HG03103 (cell line): ENCODE measurements at regions not wholly inside any gene's neighbourhood (a gene's known extent, or its start where the extent isn't known, plus 50 kb on each side); places are given as distances from the start of the nearest gene placed in this dataset.

ENCODE experiments used
- ATAC-seq: cut with Tn5 transposase; IDR thresholded peaks from one replicate; pipeline ENCODE4 v1.9.1; 2021; ENCODE audit warnings: low read depth; ENCODE audit not compliant: unreplicated experiment

- ATAC-seq: no peak
Measured at GRCh38 chr12:102542816-102543440, 62.6 kb upstream of the IGF1 start.

DNA sequence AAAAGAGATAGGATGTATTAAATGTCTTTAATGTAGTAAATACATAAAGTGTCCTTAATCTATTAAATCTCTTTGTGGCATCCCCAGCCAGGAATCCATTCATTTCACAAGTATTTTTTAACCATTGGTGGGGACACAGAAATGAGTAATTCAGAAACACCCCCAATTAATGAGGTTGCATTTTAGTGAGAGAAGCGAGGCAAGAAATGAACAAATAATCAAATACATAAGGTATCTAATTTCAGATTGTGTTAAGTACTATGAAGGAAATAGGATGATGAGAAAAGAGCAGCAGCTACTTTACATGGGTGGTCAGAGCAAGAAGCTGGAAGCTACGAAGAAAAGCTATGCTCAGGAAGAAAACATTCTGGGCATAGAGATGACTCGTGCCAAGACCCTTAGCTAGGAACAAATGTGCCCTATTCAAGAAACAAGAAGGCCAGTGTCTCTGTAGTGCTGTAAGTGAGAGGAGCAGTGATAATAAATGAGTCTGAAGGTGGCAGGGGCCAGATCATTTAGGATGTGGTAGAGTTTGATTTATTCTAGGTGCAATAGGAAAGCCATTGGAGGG, 60.5 kb upstream of the IGF1 start:
- ATAC-seq: no peak

- ATAC-seq: no peak
Measured at GRCh38 chr12:102539651-102540553, 59.5 kb upstream of the IGF1 start.

- ATAC-seq: no peak
Measured at GRCh38 chr12:102535306-102535705, 54.9 kb upstream of the IGF1 start.

DNA sequence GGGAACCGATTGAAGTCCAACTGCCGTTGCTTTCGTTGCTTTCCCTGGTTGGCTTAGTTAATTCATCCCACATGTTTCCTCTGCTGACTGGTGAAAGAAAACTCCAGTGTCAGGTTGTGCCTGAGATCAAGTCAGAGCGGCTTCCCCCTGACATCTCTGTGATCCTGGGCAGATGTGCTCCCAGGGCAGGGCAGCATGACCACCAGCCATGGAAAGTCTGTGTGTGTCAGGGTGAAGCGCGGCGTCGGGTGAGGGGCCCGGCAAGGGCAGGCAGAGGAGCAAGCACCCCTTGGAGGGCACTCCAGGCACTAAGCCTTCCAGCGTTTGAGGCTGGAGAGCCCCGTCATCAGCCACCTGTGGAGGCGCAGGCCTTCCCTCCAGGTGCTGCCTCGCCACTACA, 54.5 kb upstream of the IGF1 start:
- no peak for ATAC-seq

- ATAC-seq: no peak
Measured at GRCh38 chr12:102533483-102534215, 53.3 kb upstream of the IGF1 start.
